Stimulated activated naive CD8-positive, alpha-beta T cell treated with anti-CD3 and anti-CD28 coated beads, Interleukin-15, amount 100 ng/mL, for 72 hours (primary cell): ENCODE measurements at regions not wholly inside any gene's neighbourhood (a gene's known extent, or its start where the extent isn't known, plus 50 kb on each side); places are given as distances from the start of the nearest gene placed in this dataset.

Experiments
- ATAC-seq: fragments of 150-1000 bp; cut with Tn5 transposase; 2 replicates; pipeline ENCODE4 v1.10.0; 2021; ENCODE audit warnings: mild to moderate bottlenecking, moderate library complexity
- DNase-seq, 2 donors: peaks; one replicate each; pipeline ENCODE4 v3.0.0; 2021 to 2022
- H3K27ac Mint-ChIP-seq, 2 donors: one replicate each; pipeline ENCODE4 v1.8.0; 2022; ENCODE audit warnings: mild to moderate bottlenecking in 2 of 2, mixed read lengths in 2 of 2, moderate library complexity in 2 of 2
- H3K27me3 Mint-ChIP-seq: one replicate; pipeline ENCODE4 v1.8.0; 2022; ENCODE audit warnings: mixed read lengths
- H3K4me1 Mint-ChIP-seq: one replicate; pipeline ENCODE4 v1.8.0; 2022; ENCODE audit warnings: mild to moderate bottlenecking, mixed read lengths
- H3K4me3 Mint-ChIP-seq, 2 donors: one replicate each; pipeline ENCODE4 v1.8.0; 2022; ENCODE audit warnings: mild to moderate bottlenecking in 2 of 2, mixed read lengths in 2 of 2, moderate library complexity in 1 of 2
- H3K9me3 Mint-ChIP-seq, 2 donors: one replicate each; pipeline ENCODE4 v1.8.0; 2022; ENCODE audit warnings: mixed read lengths in 2 of 2

DNA sequence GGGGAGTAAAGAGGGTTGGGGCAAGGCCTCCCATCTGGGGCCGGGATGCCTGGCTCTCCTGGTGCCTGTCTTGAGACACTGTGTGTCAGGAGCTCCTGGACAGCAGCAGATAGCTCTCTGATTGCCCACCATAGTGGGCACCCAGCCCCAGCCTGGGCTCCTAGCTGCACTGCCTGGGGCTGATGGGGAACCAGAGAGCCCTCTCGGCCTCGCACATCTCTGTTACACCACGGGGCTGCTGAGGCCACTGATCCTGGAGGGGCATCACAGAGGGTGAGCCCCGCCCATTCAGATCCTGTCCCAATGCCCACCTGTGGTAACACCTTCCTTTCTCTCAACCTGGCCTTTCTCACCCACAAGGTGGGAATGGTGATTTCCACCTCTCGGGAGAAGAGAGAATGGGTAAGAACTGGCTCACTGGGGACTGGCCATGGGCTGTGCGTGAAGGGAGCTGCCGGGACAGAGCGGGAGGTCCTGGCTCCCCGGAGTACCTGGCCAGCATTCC, 135.9 kb downstream of the URI1 start:
- Mint-ChIP-seq H3K9me3 (no peaks in the 10 kb centered on the region), H3K27me3 (peaks cover 44% of the 10 kb centered on the region), H3K27ac (no peak overlapping the region), H3K4me3 (no peak overlapping the region), H3K4me1 (no peaks in the 10 kb centered on the region)
- ATAC-seq (no peak), DNase-seq (no peak)

DNA sequence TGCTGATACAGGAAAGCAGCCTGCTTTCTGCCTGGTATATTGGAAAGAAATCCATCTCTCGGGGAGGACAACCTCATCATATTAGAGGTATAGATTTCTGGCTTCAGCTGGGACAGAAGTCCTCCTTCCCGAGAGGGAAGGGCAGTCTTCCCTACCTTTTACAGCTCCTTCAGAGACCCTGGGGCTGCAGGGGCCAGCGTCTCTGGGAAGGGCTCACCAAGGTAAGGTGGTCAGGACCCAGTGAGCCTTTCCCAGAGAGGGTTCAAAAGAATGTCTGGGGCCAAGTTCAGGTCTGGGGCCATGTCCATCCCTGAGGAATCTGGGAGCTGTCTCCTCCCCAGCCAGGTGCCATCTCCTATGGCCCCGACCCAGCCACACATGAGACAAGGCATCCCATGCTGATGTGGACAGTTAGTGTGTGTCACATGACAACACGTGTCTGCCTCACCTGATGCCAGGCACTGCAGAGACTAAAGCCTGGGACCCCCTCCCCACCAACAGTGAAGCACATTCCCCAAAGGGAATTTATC, 136.4 kb downstream of the URI1 start:
- peaks cover 44% of the 10 kb centered on the region for H3K27me3 Mint-ChIP-seq
- H3K4me1 Mint-ChIP-seq, result no peaks in the 10 kb centered on the region
- DNase-seq, result no peak
- H3K4me3 Mint-ChIP-seq, result no peak overlapping the region
- no peaks in the 10 kb centered on the region for H3K9me3 Mint-ChIP-seq
- ATAC-seq, result no peak
- H3K27ac Mint-ChIP-seq, result no peak overlapping the region

DNA sequence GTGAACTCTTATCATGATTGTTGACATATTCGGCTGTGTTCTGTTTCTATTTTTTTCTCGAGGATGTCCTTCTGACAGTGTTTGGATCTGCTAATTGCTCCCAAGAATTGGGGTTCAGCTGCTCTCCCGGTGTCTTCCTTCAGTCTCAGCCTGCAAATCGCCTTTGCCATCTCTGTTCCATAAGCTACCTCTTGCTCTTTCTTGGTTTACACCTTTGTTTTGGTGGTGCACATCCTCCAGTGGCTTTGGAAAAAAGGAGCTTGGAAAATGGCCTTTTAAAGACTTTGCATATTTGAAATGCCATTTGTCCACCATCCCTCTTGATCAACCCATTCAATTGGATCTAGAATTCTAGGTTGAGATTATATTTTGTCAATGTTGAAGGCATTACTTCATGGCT, 137.2 kb downstream of the URI1 start:
- no peaks in the 10 kb centered on the region for H3K4me1 Mint-ChIP-seq
- peaks cover 43% of the 10 kb centered on the region for H3K27me3 Mint-ChIP-seq
- no peaks in the 10 kb centered on the region for H3K9me3 Mint-ChIP-seq
- DNase-seq (no peak), ATAC-seq (no peak)
- H3K4me3 Mint-ChIP-seq, result no peak overlapping the region
- no peak overlapping the region for H3K27ac Mint-ChIP-seq

DNA sequence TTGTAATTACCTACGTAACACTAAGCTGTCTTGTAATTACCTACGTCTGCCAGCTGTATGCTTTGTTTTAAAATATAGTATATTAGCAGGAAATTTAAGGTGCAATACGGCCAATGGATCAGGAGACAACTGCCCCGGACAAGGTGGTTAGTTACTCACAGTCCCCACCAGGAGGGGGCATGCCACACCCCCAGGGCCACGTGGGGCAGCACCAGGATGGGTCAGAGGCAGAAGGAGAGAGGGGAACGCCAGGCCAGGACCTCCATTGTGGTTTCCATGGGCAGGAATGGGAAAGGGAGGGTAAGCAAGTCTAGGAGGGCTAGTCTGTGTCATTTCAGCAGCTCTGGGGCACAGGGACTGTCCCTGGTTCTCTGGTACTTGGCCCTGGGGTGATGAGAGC, 140.1 kb downstream of the URI1 start:
- DNase-seq, result no peak
- peaks cover 28% of the 10 kb centered on the region for H3K27me3 Mint-ChIP-seq
- peaks cover 8% of the 10 kb centered on the region for H3K4me1 Mint-ChIP-seq
- H3K27ac Mint-ChIP-seq, result no peak overlapping the region
- H3K9me3 Mint-ChIP-seq, result no peaks in the 10 kb centered on the region
- no peak for ATAC-seq
- H3K4me3 Mint-ChIP-seq, result no peak overlapping the region

DNA sequence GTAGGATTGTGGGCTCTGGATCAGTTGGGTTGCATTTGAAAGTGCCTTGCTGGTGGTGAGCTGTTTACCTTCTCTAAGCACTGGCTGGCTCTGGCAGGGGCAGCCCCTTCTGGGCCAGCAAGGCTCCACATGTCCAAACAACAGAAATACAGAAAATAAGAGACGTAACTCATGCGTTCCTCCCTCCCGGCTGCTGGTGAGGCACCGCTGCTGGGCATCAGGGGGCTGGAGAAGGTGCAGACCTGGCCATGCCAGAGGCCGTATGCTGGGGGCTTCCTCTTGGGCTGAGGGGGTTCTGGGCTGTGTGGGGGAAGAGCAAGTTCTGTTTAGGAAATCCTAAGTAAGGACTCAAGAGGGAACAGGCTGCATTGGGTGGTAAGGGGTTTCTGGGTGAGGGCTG, 140.6 kb downstream of the URI1 start:
- Mint-ChIP-seq H3K27ac (peak overlapping the region in 1 of 2 donors; percentile 39), H3K4me3 (no peak overlapping the region), H3K4me1 (peaks cover 8% of the 10 kb centered on the region), H3K27me3 (peaks cover 28% of the 10 kb centered on the region), H3K9me3 (no peaks in the 10 kb centered on the region)
- ATAC-seq (no peak), DNase-seq (no peak)

DNA sequence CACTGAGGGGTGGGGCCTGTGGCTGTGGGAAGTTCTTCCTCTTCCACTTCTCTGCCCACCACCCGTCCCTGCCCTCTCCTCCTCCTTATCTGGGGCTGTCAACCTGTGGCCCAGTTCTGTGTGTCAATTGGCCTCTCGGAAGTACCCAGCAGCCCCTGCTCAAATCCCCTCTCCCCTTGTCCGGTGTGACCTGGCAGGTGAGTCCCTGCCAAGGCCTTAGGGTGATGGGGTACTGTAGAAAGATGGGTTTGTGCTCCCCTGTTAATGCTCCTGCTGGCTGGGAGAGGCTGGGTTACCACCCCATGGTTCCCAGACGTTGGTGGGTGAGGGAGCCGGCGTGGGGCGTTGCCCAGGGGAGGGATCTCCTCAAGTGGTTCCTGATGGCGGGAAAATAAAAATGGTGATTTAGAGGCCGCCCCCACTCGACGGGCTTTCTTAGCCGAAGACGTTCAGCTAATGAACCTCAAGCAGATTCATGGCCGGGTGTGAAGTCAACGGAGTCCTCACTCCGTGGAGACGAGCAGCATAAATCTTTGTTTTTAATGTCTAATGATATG, 141.2 kb downstream of the URI1 start:
- ATAC-seq, result no peak
- no peak for DNase-seq
- Mint-ChIP-seq H3K27me3 (peaks cover 28% of the 10 kb centered on the region), H3K27ac (peak overlapping the region in 1 of 2 donors; percentile 13), H3K9me3 (no peaks in the 10 kb centered on the region), H3K4me1 (peaks cover 8% of the 10 kb centered on the region), H3K4me3 (no peak overlapping the region)

DNA sequence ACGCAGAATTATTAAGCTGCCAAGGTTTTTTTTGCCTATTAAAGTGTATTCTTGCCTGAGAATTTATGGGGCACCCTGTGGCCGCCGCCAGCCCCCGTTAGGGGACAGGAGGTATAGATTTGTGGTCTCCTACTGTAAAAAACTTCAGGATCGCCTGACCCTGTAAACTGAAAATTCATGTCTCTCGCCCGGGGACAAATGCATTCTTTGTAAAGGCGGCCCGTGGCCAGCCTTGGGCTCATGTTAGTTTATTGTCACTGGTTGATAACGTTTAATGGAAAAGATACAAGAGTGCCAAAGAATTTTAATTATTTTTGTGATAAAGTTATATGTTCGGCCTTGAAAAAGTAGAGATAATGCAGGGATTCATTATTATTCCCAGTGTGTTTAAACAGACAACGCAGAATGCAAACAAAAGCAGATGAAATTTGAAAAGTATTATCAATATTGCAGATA, 141.7 kb downstream of the URI1 start:
- peaks cover 28% of the 10 kb centered on the region for H3K27me3 Mint-ChIP-seq
- DNase-seq (no peak), ATAC-seq (no peak)
- no peaks in the 10 kb centered on the region for H3K9me3 Mint-ChIP-seq
- no peak overlapping the region for H3K4me3 Mint-ChIP-seq
- peaks cover 8% of the 10 kb centered on the region for H3K4me1 Mint-ChIP-seq
- no peak overlapping the region for H3K27ac Mint-ChIP-seq

DNA sequence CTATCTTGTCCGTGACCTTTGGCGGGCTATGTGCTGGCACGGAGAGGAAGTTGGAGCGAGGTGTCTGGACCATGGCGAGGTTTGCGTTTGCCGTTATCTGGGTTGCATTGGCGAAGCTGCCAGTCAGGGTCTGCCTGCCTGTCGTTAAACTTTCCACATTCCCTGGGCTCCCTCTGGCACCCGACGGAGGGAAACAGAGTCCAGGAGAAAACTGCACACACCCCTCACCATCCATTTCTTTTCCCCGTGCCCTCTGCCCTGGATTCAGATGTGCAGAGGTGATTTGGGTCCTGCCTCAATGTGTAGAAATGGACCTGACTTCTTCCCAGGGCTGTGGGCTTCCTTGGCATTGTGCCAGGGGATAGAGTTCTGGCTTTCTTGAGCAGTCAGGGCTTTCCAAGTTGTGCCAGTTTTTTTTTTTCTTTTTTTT, 142.4 kb downstream of the URI1 start:
- no peak overlapping the region for H3K4me3 Mint-ChIP-seq
- H3K9me3 Mint-ChIP-seq, result no peaks in the 10 kb centered on the region
- H3K27ac Mint-ChIP-seq, result no peak overlapping the region
- H3K27me3 Mint-ChIP-seq, result peaks cover 23% of the 10 kb centered on the region
- no peak for ATAC-seq
- peaks cover 8% of the 10 kb centered on the region for H3K4me1 Mint-ChIP-seq
- no peak for DNase-seq

DNA sequence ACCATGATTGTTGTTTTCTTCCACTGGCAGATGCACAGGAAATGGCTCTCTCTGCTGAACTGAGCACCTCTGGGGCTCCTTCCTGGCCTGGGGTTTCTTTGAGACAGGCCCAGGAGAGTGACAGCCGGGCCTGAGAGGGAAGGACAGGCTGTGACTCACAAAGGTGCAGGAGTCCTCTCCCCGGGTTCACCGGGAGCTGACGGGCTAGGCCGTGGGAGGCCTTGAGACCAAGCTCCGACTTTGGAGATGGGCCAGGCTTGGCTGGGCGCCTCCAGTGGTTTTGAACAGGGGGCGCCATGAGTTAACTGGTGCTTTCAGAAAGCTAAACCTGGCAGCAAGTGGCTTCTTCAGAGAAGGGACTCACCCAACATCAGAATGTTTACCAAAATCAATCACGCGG, 143.4 kb downstream of the URI1 start:
- Mint-ChIP-seq H3K27me3 (peaks cover 22% of the 10 kb centered on the region), H3K27ac (peak overlapping the region in 1 of 2 donors; percentile 89), H3K4me1 (peaks cover 8% of the 10 kb centered on the region), H3K9me3 (no peaks in the 10 kb centered on the region), H3K4me3 (no peak overlapping the region)
- no peak for DNase-seq
- peak; percentile 52 for ATAC-seq

DNA sequence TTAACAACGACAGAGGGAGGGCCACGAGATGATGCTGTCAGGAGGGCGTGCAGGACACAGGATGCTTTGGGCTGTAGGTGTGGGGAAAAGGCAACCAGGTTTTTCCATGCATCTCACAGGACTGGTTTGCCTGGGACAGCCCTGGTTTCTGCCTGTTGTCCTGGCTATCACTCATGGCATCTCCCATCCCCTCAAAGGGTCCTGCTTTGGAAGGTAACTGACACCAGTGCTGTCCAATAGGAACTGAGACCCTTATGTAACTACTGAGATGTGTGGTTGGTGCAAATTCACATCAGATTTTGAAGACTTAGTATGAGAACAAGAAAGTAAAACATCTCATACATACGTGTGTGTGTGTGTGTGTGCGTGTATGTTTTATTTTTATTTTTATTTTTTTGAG, 144.2 kb downstream of the URI1 start:
- Mint-ChIP-seq H3K4me1 (peaks cover 8% of the 10 kb centered on the region), H3K4me3 (no peak overlapping the region), H3K27me3 (peaks cover 14% of the 10 kb centered on the region), H3K27ac (no peak overlapping the region), H3K9me3 (no peaks in the 10 kb centered on the region)
- DNase-seq (no peak), ATAC-seq (no peak)

DNA sequence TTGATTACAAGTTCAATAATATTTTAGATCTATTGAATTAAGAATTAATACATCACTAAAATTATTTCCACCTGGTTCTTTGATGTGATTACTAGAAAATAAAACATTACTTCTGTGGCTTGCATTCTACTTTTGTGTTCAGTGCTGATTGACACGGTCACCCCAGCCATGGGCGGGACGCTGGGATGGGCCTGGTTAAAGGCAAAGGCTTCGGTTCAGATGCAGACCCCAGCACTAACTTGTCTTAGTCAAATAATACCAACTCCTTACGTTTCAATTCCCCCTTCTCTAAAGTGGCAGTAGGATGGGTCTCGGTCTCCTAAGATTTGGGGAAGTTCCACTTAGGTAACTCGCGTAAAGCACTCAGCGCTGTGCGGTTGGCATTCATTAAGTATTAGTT, 144.9 kb downstream of the URI1 start:
- no peak overlapping the region for H3K27ac Mint-ChIP-seq

DNA sequence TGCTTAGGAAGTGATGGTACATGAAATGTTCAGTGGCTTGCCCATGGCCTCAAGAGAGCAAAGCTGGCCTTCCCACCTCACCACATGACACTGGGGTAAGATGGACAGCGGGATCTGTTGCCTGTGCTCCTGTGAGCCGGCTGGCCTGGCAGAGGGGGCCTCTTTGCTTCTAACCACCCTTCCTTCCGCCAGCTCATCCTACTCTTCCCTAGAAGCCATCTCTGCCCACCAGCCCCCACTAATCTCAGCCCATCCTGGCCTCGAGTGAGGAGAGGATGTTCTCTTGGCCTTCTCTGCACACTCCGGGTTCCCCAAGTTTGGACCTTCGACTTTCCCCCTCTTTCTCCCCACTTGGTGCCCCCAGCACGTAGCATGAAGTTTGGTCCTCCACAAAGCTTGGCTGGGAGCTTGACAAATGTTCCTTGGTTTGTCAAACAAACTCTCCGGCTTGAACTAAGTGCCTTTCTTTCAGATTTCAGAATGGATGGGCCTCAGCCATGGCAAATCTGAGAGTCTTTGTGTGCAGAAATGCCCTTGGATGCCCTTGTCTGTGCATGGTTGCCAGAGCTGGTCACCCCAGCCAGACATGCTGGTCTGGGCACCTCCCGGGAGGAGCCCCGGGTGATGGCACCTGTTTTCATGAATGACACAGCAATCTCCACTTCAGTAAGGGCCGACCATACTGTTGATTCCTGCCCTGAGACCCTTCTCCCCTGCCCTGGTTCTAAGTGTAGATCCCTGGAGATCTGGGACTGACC, 145.5 kb downstream of the URI1 start:
- ATAC-seq, result no peak
- peak overlapping the region in 1 of 2 donors; percentile 87 for H3K27ac Mint-ChIP-seq

More for the DNA sequence above, 144.9 kb downstream of the URI1 start:
- Mint-ChIP-seq H3K27me3 (peaks cover 8% of the 10 kb centered on the region), H3K4me1 (peaks cover 8% of the 10 kb centered on the region), H3K9me3 (no peaks in the 10 kb centered on the region), H3K4me3 (no peak overlapping the region)
- ATAC-seq (no peak), DNase-seq (no peak)

DNA sequence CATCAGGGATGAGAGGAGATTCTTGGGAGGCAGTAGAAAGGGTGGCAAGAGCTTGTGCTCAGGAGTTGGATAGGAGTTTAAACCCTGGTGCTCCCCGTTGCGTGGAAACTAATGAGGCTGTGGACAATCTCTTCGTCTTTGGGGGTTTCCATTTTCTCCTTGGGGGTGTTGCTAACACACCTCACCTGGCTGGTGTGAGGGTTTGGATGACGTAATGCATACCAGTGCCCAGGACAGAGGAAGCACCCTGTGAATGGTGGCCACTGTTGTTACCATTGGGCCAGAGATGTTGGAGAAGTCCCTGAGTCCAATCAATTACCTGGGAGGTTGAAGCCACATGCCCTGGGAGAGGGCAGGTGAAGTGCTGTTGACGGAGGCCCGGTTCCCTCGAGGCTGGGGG, 146.5 kb downstream of the URI1 start:
- Mint-ChIP-seq H3K4me3 (no peak overlapping the region), H3K27me3 (no peaks in the 10 kb centered on the region), H3K9me3 (no peaks in the 10 kb centered on the region), H3K27ac (no peak overlapping the region), H3K4me1 (peaks cover 8% of the 10 kb centered on the region)
- DNase-seq (no peak), ATAC-seq (no peak)

More for the DNA sequence above, 145.5 kb downstream of the URI1 start:
- peaks cover 2% of the 10 kb centered on the region for H3K27me3 Mint-ChIP-seq
- H3K4me3 Mint-ChIP-seq, result no peak overlapping the region
- peaks cover 8% of the 10 kb centered on the region for H3K4me1 Mint-ChIP-seq
- no peaks in the 10 kb centered on the region for H3K9me3 Mint-ChIP-seq
- DNase-seq, result no peak

DNA sequence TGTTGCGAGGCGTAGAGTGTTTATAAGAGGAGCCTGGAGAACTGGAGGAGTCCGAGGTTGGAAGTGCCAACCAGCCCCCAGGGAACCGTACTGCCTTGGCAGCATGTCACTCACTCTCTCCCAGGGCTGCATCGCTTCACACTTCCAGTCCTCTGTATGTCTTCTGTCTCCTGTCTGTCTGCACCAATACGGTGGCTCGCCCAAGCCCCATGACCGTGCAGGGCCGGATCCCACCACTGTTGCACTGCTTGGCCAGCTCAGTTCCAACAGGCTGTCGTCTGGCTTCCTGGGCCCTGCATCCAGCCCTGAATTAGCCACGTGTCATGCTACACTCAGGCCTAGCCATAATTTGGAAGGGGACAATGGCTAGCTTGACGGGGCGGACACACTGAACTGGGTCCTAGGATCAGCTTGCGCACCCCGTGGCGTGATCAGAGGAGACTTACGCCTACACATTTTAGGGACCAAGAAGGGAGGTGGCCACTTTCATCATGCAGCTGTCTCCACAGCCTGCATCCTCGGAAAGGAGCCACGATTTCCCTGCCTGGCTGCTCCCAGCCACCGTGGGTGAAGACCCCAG, 147.1 kb downstream of the URI1 start:
- no peak overlapping the region for H3K27ac Mint-ChIP-seq
- ATAC-seq (no peak), DNase-seq (no peak)
- H3K9me3 Mint-ChIP-seq, result no peaks in the 10 kb centered on the region
- peaks cover 8% of the 10 kb centered on the region for H3K4me1 Mint-ChIP-seq
- no peak overlapping the region for H3K4me3 Mint-ChIP-seq
- peaks cover 4% of the 10 kb centered on the region for H3K27me3 Mint-ChIP-seq

DNA sequence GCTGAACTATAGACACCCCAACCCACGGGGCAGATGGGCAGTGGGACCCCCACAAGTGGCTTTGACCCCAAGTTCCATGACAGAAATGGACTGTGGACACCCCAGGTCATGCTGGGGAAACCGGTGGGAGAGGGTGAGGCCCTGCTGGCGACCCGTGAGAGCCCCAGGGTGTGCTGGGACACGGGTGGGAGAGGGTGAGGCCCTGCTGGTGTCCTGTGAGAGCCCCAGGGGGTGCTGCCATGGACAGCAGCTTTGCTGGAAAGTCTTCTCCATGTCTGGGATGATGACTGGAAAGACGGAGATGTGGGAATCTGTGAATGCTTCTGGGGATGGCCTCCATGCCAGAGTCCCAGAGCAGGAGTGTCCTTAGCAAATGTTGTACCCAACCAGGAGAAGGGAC, 148.4 kb downstream of the URI1 start:
- Mint-ChIP-seq H3K27me3 (peaks cover 8% of the 10 kb centered on the region), H3K4me1 (peaks cover 3% of the 10 kb centered on the region), H3K9me3 (no peaks in the 10 kb centered on the region), H3K4me3 (no peak overlapping the region), H3K27ac (no peak overlapping the region)
- ATAC-seq, result no peak
- DNase-seq, result no peak

DNA sequence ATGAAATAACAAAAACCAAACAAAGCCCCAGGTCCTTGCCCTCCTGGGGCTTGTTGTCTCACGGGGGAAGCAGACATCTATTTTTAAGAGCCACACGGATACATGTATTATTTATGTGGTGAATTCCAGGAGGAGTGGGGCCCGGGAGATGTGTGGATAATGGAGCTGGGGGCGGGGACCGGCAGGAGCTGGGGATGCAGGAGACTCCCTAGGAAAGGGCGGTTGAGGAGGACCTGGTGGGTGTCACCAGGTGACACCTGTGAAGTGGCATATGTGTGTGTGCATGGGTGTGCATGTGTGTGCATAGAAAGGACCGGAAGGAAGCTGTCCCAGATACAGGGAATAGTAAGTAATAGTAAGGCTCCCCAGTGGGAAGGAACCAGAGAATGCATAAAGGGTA, 148.9 kb downstream of the URI1 start:
- DNase-seq (no peak), ATAC-seq (no peak)
- H3K4me1 Mint-ChIP-seq, result no peaks in the 10 kb centered on the region
- H3K4me3 Mint-ChIP-seq, result no peak overlapping the region
- no peaks in the 10 kb centered on the region for H3K9me3 Mint-ChIP-seq
- H3K27me3 Mint-ChIP-seq, result peaks cover 8% of the 10 kb centered on the region
- no peak overlapping the region for H3K27ac Mint-ChIP-seq
